ENCODE measurements at regions not wholly inside any gene's neighbourhood (a gene's known extent, or its start where the extent isn't known, plus 50 kb on each side); places are given as distances from the start of the nearest gene placed in this dataset.

DNA sequence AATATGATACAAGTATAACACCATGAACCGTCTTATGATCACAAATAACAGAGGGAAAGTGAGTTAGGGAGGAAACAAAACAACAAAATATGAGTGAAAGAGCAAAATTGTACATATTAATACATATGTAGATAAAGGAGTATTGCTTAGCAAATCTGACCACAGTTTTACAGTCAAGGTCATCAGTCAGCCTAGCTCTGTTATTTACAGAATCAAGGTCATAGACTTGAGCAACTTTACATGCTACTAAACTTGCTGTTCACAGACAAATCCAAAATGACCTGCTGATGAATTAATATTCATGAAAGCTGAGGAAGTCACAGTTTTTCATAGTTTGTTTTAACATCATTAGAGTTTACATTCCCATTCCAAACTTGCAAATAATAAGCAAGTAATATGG is 1387.7 kb upstream of the ACO1 start (continued):
- no peak for TF ChIP-seq ARID4A (CRISPR knock-in tag; IDR thresholded peaks at IDR 0.05; ENCODE audit: borderline replicate concordance)
- TF ChIP-seq CEBPB (IDR thresholded peaks at IDR 0.05; ENCODE audit: borderline replicate concordance, low read depth, low read length) = peak; percentile 51; the same call in 1 of the 2 replicates

DNA sequence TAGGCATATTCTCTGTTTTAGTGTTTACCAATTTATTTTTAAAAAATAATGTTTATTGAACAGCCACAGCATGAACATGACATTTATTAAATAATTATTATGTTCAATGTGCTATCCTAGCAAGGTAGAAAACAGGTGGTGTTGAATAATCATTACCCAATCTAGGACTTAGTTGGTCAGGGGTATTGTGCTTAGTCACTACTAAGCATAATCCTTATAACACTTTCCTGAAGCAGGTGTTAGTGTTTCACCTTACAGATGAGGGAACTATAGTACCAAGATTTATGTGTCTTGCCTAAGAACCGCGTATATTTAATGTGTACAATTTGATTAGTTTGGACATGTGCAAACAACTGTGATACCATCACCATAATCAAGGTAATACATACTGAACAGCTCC is 1387.2 kb upstream of the ACO1 start:
- TF ChIP-seq NKX3-1 (CRISPR knock-in tag; IDR thresholded peaks at IDR 0.05) = no peak
- in situ Hi-C loops (cut with HindIII; ENCODE audit: extremely low pct_ligation_motif_present, low pct_unique_long_range_greater_than_20kb) (no loop called here), intact Hi-C loops (cut with micrococcal nuclease; ENCODE audit: unreplicated experiment) (no loop called here)
- ATAC-seq = no peak
- no TSS peak for BruUV-seq (replicated peaks)
- Histone ChIP-seq H3K36me3 (replicated peaks in 1 of 2; ENCODE audit: control insufficient read depth in 1 of 2, insufficient read depth in 2 of 2, low read length in 2 of 2) (no peaks in the 10 kb centered on the region), H3K9me3 (ENCODE audit: low read length) (no peaks in the 10 kb centered on the region), H3K79me2 (ENCODE audit: insufficient read depth, low read length) (no peaks in the 10 kb centered on the region), H3K27ac (ENCODE audit: extremely low read length, insufficient read depth, low read length) (no peak overlapping the region), H3K27me3 (ENCODE audit: control insufficient read depth in 1 of 2, insufficient read depth in 2 of 2, low read length in 2 of 2) (no peaks in the 10 kb centered on the region), H2AFZ (ENCODE audit: low read length) (no peak overlapping the region), H3K4me1 (ENCODE audit: insufficient read depth, low read length) (no peaks in the 10 kb centered on the region), H3K4me3 (replicated peaks in 1 of 3; ENCODE audit: insufficient read depth in 1 of 3, low read depth in 2 of 3, low read length in 3 of 3) (no peak overlapping the region), H3K9ac (ENCODE audit: insufficient read depth, low read depth, low read length) (no peak overlapping the region), H4K20me1 (ENCODE audit: insufficient read depth, low read length) (no peaks in the 10 kb centered on the region), H3K4me2 (ENCODE audit: low read depth, low read length) (no peak overlapping the region)
- FAIRE-seq = no peak
- CTCF ChIA-PET (ENCODE audit: low intra/inter-chr PET ratio, low total read pairs) = no interaction called here
- no peak for DNase-seq (ENCODE audit: low spot score)
- POLR2A ChIA-PET = no interaction called here
- 0% methylated on average over 2 of the region's 2 CpGs for WGBS (ENCODE audit: low lambda C conversion rate)
